Keratinocyte (primary cell): ENCODE measurements at regions not wholly inside any gene's neighbourhood (a gene's known extent, or its start where the extent isn't known, plus 50 kb on each side); places are given as distances from the start of the nearest gene placed in this dataset.

Experiments used
- DNase-seq: peaks from one replicate; pipeline ENCODE4 v3.0.0-alpha.2; 2011; ENCODE audit warnings: low read depth, missing footprints, low spot score
- FAIRE-seq: peaks from 2 replicates; lab custom pipeline; 2011; peaks lifted over from hg19 to GRCh38; lab: Jason Lieb, UNC
- H2AFZ ChIP-seq: 2 replicates; pipeline ENCODE4 v1.6.0; 2012; ENCODE audit warnings: low read length, control low read depth, inconsistent platforms; ENCODE audit not compliant: control insufficient read depth
- H3K27ac ChIP-seq: 2 replicates; pipeline ENCODE4 v1.5.1; 2011; ENCODE audit warnings: low read length; ENCODE audit not compliant: control insufficient read depth, insufficient read depth
- H3K27me3 ChIP-seq: 3 replicates; pipeline ENCODE4 v1.6.0; 2011; ENCODE audit warnings: low read length; ENCODE audit not compliant: control insufficient read depth, insufficient read depth; ENCODE audit errors: extremely low read depth
- H3K36me3 ChIP-seq, 2 experiments: 2 replicates in 1 of 2; 3 replicates in 1 of 2; pipeline ENCODE4 v1.5.1; 2011; ENCODE audit warnings: low read length in 2 of 2, mild to moderate bottlenecking in 1 of 2; ENCODE audit not compliant: control insufficient read depth in 2 of 2, insufficient read depth in 2 of 2; ENCODE audit errors: extremely low read depth in 1 of 2
- H3K4me1 ChIP-seq: 3 replicates; pipeline ENCODE4 v1.5.1; 2011; ENCODE audit warnings: low read length; ENCODE audit not compliant: control insufficient read depth, insufficient read depth; ENCODE audit errors: extremely low read depth
- H3K4me2 ChIP-seq: 3 replicates; pipeline ENCODE4 v1.6.0; 2011; ENCODE audit warnings: low read depth, low read length; ENCODE audit not compliant: control insufficient read depth, insufficient read depth; ENCODE audit errors: extremely low read depth
- H3K4me3 ChIP-seq, 3 experiments: fragments of 200-600 bp in 1 of 3; sonication (generic) in 1 of 3; 2 replicates in 2 of 3; 3 replicates in 1 of 3; pipeline ENCODE4 v1.5.1; 2011 to 2016; ENCODE audit warnings: low read length in 3 of 3, mild to moderate bottlenecking in 3 of 3, control low read depth in 2 of 3, inconsistent platforms in 1 of 3, low read depth in 1 of 3, mixed read lengths in 1 of 3, mixed run types in 1 of 3, moderate library complexity in 1 of 3; ENCODE audit not compliant: control insufficient read depth in 2 of 3, insufficient read depth in 2 of 3; ENCODE audit errors: extremely low read depth in 1 of 3
- H3K79me2 ChIP-seq: 2 replicates; pipeline ENCODE4 v1.6.0; 2012; ENCODE audit warnings: low read length; ENCODE audit not compliant: control insufficient read depth, insufficient read depth
- H3K9ac ChIP-seq: 3 replicates; pipeline ENCODE4 v1.6.0; 2011; ENCODE audit warnings: low read length; ENCODE audit not compliant: control insufficient read depth, insufficient read depth; ENCODE audit errors: extremely low read depth
- H3K9me1 ChIP-seq: 3 replicates; pipeline ENCODE4 v1.6.0; 2011; ENCODE audit warnings: low read length; ENCODE audit not compliant: control insufficient read depth, insufficient read depth; ENCODE audit errors: extremely low read depth
- H3K9me3 ChIP-seq: 2 replicates; pipeline ENCODE4 v1.5.1; 2012; ENCODE audit warnings: low read depth, low read length; ENCODE audit not compliant: control insufficient read depth
- H4K20me1 ChIP-seq: 3 replicates; pipeline ENCODE4 v1.6.0; 2011; ENCODE audit warnings: low read length; ENCODE audit not compliant: control insufficient read depth, insufficient read depth; ENCODE audit errors: extremely low read depth
- CTCF ChIP-seq, 3 experiments: IDR thresholded peaks in 1 of 3; conservative IDR thresholded peaks in 1 of 3; optimal IDR thresholded peaks in 1 of 3; 2 replicates in 2 of 3; 3 replicates in 1 of 3; pipeline versions ENCODE3 to v1.5.1; 2011; ENCODE audit warnings: low read length in 3 of 3, mild to moderate bottlenecking in 3 of 3, moderate library complexity in 2 of 3, control low read depth in 1 of 3, inconsistent platforms in 1 of 3; ENCODE audit not compliant: insufficient read depth in 2 of 3; ENCODE audit errors: extremely low read depth in 1 of 3
- EZH2 ChIP-seq: IDR thresholded peaks from one replicate; pipeline ENCODE4 v1.6.1; 2012; ENCODE audit warnings: inconsistent platforms, mild to moderate bottlenecking, low read length, moderate library complexity
- dilution Hi-C: fragments of 300-500 bp; cut with MboI; formaldehyde crosslinking; loops from one replicate; pipeline ENCODE4 v1.7.0; 2020; ENCODE audit warnings: low sequenced_read_pairs; ENCODE audit not compliant: extremely low pct_ligation_motif_present

DNA sequence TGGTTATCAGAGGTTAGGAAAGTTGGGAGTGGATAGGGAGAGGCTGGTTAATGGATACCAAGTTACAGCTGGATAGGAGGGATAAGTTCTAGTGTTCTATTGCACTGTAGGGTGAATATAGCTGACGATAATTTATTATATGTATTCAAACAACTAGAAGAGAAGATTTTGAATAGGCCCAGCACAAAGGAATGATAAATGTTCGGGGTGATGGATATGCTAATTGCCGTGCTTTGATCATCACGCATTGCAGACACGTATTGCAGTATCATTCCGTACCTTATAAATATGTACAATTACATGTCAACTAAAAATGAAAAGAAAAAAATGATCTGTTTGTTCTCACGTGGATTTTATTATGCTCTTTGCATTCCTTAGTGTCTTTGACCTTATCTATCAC is 369.2 kb upstream of the PKDCC start:
- Histone ChIP-seq H3K4me1 (no peaks in the 10 kb centered on the region), H3K27me3 (no peaks in the 10 kb centered on the region), H4K20me1 (no peaks in the 10 kb centered on the region), H3K4me2 (no peak overlapping the region), H3K79me2 (no peaks in the 10 kb centered on the region), H2AFZ (no peak overlapping the region), H3K27ac (no peak overlapping the region), H3K9ac (no peak overlapping the region), H3K9me3 (no peaks in the 10 kb centered on the region), H3K9me1 (no peaks in the 10 kb centered on the region), H3K36me3 (no peaks in the 10 kb centered on the region), H3K4me3 (no peak overlapping the region)
- DNase-seq (no peak), FAIRE-seq (no peak)
- dilution Hi-C loops, result no loop called here
- no peak for TF ChIP-seq CTCF (optimal IDR thresholded peaks at IDR 0.05 in 1 of 3, IDR thresholded peaks at IDR 0.05 in 1 of 3, conservative IDR thresholded peaks at IDR 0.05 in 1 of 3; ENCODE audit: extremely low read depth in 1 of 3, insufficient read depth in 2 of 3, low read length in 3 of 3)
- TF ChIP-seq EZH2, result no peak

DNA sequence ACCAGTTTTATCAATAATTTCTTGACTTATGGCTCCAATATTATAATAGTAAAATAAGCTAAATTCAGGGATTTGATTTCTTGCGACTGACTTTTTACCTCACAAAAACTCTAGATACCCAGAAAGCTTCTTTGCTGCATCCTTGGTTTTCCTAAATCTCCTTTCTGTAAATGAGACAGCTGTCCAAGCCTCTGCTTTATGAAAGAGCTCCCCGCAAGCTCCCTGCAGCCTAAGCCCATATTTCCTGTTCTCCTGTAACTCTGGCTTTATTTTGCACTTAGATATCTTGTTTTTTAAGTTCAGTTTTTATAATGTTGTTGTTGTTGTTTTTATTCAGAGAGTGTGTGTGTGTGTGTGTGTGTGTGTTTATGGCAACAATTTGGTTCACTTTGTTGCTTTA is 361.7 kb upstream of the PKDCC start:
- Histone ChIP-seq H3K79me2 (no peaks in the 10 kb centered on the region), H3K27ac (no peak overlapping the region), H3K36me3 (no peaks in the 10 kb centered on the region), H3K27me3 (no peaks in the 10 kb centered on the region), H3K9me3 (no peaks in the 10 kb centered on the region), H3K4me3 (no peak overlapping the region), H3K4me1 (no peaks in the 10 kb centered on the region), H3K4me2 (no peak overlapping the region), H3K9me1 (no peaks in the 10 kb centered on the region), H3K9ac (no peak overlapping the region), H4K20me1 (no peaks in the 10 kb centered on the region), H2AFZ (no peak overlapping the region)
- no peak for DNase-seq
- TF ChIP-seq CTCF (optimal IDR thresholded peaks at IDR 0.05 in 1 of 3, IDR thresholded peaks at IDR 0.05 in 1 of 3, conservative IDR thresholded peaks at IDR 0.05 in 1 of 3; ENCODE audit: extremely low read depth in 1 of 3, insufficient read depth in 2 of 3, low read length in 3 of 3), result no peak
- dilution Hi-C loops, result no loop called here
- no peak for FAIRE-seq
